ENCODE measurements at regions not wholly inside any gene's neighbourhood (a gene's known extent, or its start where the extent isn't known, plus 50 kb on each side); places are given as distances from the start of the nearest gene placed in this dataset.

GRCh38 chr10:63788152-63788821, 267.1 kb downstream of the REEP3 start:
- no peak for TF ChIP-seq CTCF (IDR thresholded peaks at IDR 0.05)
- TF ChIP-seq POLR2A (IDR thresholded peaks at IDR 0.05), result no peak
- no peak for TF ChIP-seq EP300 (IDR thresholded peaks at IDR 0.05)
- no peak for TF ChIP-seq POLR2AphosphoS5 (IDR thresholded peaks at IDR 0.05)
